Panc1 (cell line): ENCODE measurements at regions not wholly inside any gene's neighbourhood (a gene's known extent, or its start where the extent isn't known, plus 50 kb on each side); places are given as distances from the start of the nearest gene placed in this dataset.

ENCODE experiments used
- ATAC-seq: fragments of 200-7000 bp; cut with Tn5 transposase; 2 replicates; pipeline ENCODE4 v1.9.1; 2020; ENCODE audit warnings: mild to moderate bottlenecking, moderate library complexity
- BruUV-seq: library from RNA; stranded (reverse); fragments of 400-500 nt; replicated peaks from 2 replicates; lab custom pipeline; 2021; lab: Mats Ljungman, UMichigan
- CTCF ChIA-PET: fragments of 300-600 bp; sonication (Branson Sonifier 250); formaldehyde crosslinking; loops from one replicate; lab custom pipeline; 2022; ENCODE audit warnings: antibody characterized with exemption; lab: Charles Lee
- POLR2A ChIA-PET: fragments of 300-600 bp; sonication (Branson Sonifier 250); formaldehyde crosslinking; loops from one replicate; lab custom pipeline; 2022; ENCODE audit warnings: antibody characterized with exemption; lab: Charles Lee
- DNase-seq: peaks from one replicate; pipeline ENCODE4 v3.0.0-alpha.2; 2010; ENCODE audit warnings: low read depth, low spot score
- H3K27ac ChIP-seq: 2 replicates; pipeline ENCODE4 v1.5.1; 2011; ENCODE audit warnings: mild to moderate bottlenecking, low read length, inconsistent platforms
- H3K27me3 ChIP-seq: fragments of 200-500 bp; sonication (Bioruptor generic); 2 replicates; pipeline ENCODE4 v1.6.0; 2014; ENCODE audit warnings: low read length, inconsistent platforms; ENCODE audit not compliant: control insufficient read depth, insufficient read depth
- H3K36me3 ChIP-seq: fragments of 200-500 bp; sonication (Bioruptor generic); 2 replicates; pipeline ENCODE4 v1.5.1; 2014; ENCODE audit warnings: inconsistent platforms, mild to moderate bottlenecking, low read length, moderate library complexity; ENCODE audit not compliant: control insufficient read depth, insufficient read depth
- H3K4me1 ChIP-seq: 2 replicates; pipeline ENCODE4 v1.5.1; 2011; ENCODE audit warnings: inconsistent platforms, mild to moderate bottlenecking, low read length, moderate library complexity; ENCODE audit not compliant: control insufficient read depth, insufficient read depth
- H3K4me3 ChIP-seq, 2 experiments: 2 replicates each; pipeline ENCODE4 v1.5.1; 2011 to 2012; ENCODE audit warnings: low read depth in 2 of 2, low read length in 2 of 2, mild to moderate bottlenecking in 2 of 2, inconsistent platforms in 1 of 2, moderate library complexity in 1 of 2
- H3K9me3 ChIP-seq: fragments of 200-500 bp; sonication (Bioruptor generic); 2 replicates; pipeline ENCODE4 v1.5.1; 2014; ENCODE audit warnings: low read depth, mild to moderate bottlenecking, inconsistent platforms, low read length, moderate library complexity; ENCODE audit not compliant: control insufficient read depth, insufficient read depth
- CTCF ChIP-seq: fragments of 450-650 bp; IDR thresholded peaks from 2 replicates; pipeline ENCODE4 v1.5.1; 2017; ENCODE audit warnings: mild to moderate bottlenecking
- POLR2AphosphoS5 ChIP-seq: IDR thresholded peaks from 2 replicates; pipeline ENCODE4 v1.6.1; 2012; ENCODE audit warnings: mild to moderate bottlenecking, low read depth, low read length, moderate library complexity
- REST ChIP-seq, 2 experiments: IDR thresholded peaks; 2 replicates each; pipeline ENCODE4 v1.6.1; 2011 to 2012; ENCODE audit warnings: low read depth in 2 of 2, control low read depth in 1 of 2, low read length in 1 of 2, mild to moderate bottlenecking in 1 of 2, moderate library complexity in 1 of 2; ENCODE audit not compliant: insufficient read depth in 1 of 2
- SIN3A ChIP-seq: IDR thresholded peaks from 2 replicates; pipeline ENCODE4 v1.6.1; 2012; ENCODE audit warnings: low read depth, mild to moderate bottlenecking, low read length, moderate library complexity, borderline replicate concordance; ENCODE audit not compliant: insufficient read depth
- TCF7L2 ChIP-seq: IDR thresholded peaks from 2 replicates; pipeline ENCODE4 v1.6.1; 2011; ENCODE audit warnings: mild to moderate bottlenecking, low read depth, low read length, inconsistent platforms
- in situ Hi-C: cut with HindIII; loops from 2 replicates; pipeline ENCODE4 v1.10.0; 2016; ENCODE audit warnings: low sequenced_read_pairs, low pct_unique_long_range_greater_than_20kb
- intact Hi-C: fragments of 100-400 bp; cut with micrococcal nuclease; formaldehyde crosslinking; loops from one replicate; pipeline ENCODE4 v1.10.0; 2022; ENCODE audit not compliant: unreplicated experiment

GRCh38 chrX:39900777-39901170 lies 197.0 kb downstream of the BCOR start:
- Histone ChIP-seq H3K9me3 (no peaks in the 10 kb centered on the region), H3K36me3 (no peaks in the 10 kb centered on the region), H3K4me3 (no peak overlapping the region), H3K27me3 (no peaks in the 10 kb centered on the region), H3K4me1 (no peaks in the 10 kb centered on the region), H3K27ac (no peak overlapping the region)
- ChIA-PET POLR2A (no interaction called here), CTCF (no interaction called here)
- no TSS peak for BruUV-seq
- intact Hi-C loops, result no loop called here
- no peak for ATAC-seq
- in situ Hi-C loops, result no loop called here
- DNase-seq, result no peak
- TF ChIP-seq POLR2AphosphoS5 (no peak), SIN3A (no peak), REST (IDR thresholded peaks at IDR 0.05; ENCODE audit: insufficient read depth in 1 of 2, low read depth in 2 of 2, low read length in 1 of 2) (no peak), TCF7L2 (no peak), CTCF (no peak)

- no peaks in the 10 kb centered on the region for H3K36me3 ChIP-seq
- H3K9me3 ChIP-seq, result no peaks in the 10 kb centered on the region
- DNase-seq (no peak), ATAC-seq (no peak)
- no peak for TF ChIP-seq POLR2AphosphoS5
- no peak for TF ChIP-seq CTCF
- no peak for TF ChIP-seq REST (IDR thresholded peaks at IDR 0.05; ENCODE audit: insufficient read depth in 1 of 2, low read depth in 2 of 2, low read length in 1 of 2)
- TF ChIP-seq TCF7L2, result no peak
- TF ChIP-seq SIN3A, result no peak
- ChIA-PET POLR2A (no interaction called here), CTCF (no interaction called here)
- no TSS peak for BruUV-seq
- no peak overlapping the region for H3K4me3 ChIP-seq
- intact Hi-C loops (no loop called here), in situ Hi-C loops (no loop called here)
- no peaks in the 10 kb centered on the region for H3K4me1 ChIP-seq
- H3K27ac ChIP-seq, result no peak overlapping the region
- no peaks in the 10 kb centered on the region for H3K27me3 ChIP-seq
These were observed 194.4 kb downstream of the BCOR start for GRCh38 chrX:39903343-39903742.
